Fibroblast of lung (primary cell): ENCODE measurements at regions not wholly inside any gene's neighbourhood (a gene's known extent, or its start where the extent isn't known, plus 50 kb on each side); places are given as distances from the start of the nearest gene placed in this dataset.

Experiments used
- EZH2 ChIP-seq: IDR thresholded peaks from 2 replicates; pipeline ENCODE4 v1.5.1; 2012; ENCODE audit warnings: low read length, control low read depth, mild to moderate bottlenecking; ENCODE audit errors: missing control alignments
- TF ChIP-seq, protein P1 (sequence below), 2 donors: IDR thresholded peaks in 1 of 2; conservative IDR thresholded peaks in 1 of 2; 1 replicate in 1 of 2; 2 replicates in 1 of 2; pipeline ENCODE4 v1.5.1; 2011 to 2012; ENCODE audit warnings: low read length in 2 of 2, control low read depth in 1 of 2, inconsistent platforms in 1 of 2, low read depth in 1 of 2, mild to moderate bottlenecking in 1 of 2

GRCh38 chr3:194025951-194026350 is 110.0 kb upstream of the HES1 start:
- TF ChIP-seq, protein P1, sequence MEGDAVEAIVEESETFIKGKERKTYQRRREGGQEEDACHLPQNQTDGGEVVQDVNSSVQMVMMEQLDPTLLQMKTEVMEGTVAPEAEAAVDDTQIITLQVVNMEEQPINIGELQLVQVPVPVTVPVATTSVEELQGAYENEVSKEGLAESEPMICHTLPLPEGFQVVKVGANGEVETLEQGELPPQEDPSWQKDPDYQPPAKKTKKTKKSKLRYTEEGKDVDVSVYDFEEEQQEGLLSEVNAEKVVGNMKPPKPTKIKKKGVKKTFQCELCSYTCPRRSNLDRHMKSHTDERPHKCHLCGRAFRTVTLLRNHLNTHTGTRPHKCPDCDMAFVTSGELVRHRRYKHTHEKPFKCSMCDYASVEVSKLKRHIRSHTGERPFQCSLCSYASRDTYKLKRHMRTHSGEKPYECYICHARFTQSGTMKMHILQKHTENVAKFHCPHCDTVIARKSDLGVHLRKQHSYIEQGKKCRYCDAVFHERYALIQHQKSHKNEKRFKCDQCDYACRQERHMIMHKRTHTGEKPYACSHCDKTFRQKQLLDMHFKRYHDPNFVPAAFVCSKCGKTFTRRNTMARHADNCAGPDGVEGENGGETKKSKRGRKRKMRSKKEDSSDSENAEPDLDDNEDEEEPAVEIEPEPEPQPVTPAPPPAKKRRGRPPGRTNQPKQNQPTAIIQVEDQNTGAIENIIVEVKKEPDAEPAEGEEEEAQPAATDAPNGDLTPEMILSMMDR (conservative IDR thresholded peaks at IDR 0.05 in 1 of 2, IDR thresholded peaks at IDR 0.05 in 1 of 2; ENCODE audit: low read depth in 1 of 2, low read length in 2 of 2): no peak
- no peak for TF ChIP-seq EZH2
